ENCODE measurements at regions not wholly inside any gene's neighbourhood (a gene's known extent, or its start where the extent isn't known, plus 50 kb on each side); places are given as distances from the start of the nearest gene placed in this dataset.
A peak's percentile ranks its signal among the peaks of the same experiment; 100 is the strongest.
"Not testable (repeated sequence)": the region's sequence is repeated elsewhere in the genome, so short reads cannot be mapped to it uniquely, and the experiment has no call there.

- DNase-seq = no peak
Measured at GRCh38 chrY:7390056-7390455, 478.5 kb upstream of the AMELY start.

- no peak for DNase-seq
Measured at GRCh38 chrY:7382988-7383387, 471.4 kb upstream of the AMELY start.

GRCh38 chrY:7377091-7377490, 465.5 kb upstream of the AMELY start:
- no peak for DNase-seq

- DNase-seq = peak; percentile 6
Measured at GRCh38 chrY:7374485-7374884, 462.9 kb upstream of the AMELY start.

GRCh38 chrY:7371953-7372352, 460.4 kb upstream of the AMELY start:
- DNase-seq = not testable (repeated sequence)

GRCh38 chrY:7371026-7371425, 459.5 kb upstream of the AMELY start:
- DNase-seq = not testable (repeated sequence)

GRCh38 chrY:7359520-7359919, 448.0 kb upstream of the AMELY start:
- DNase-seq = no peak

- DNase-seq = no peak
Measured at GRCh38 chrY:7358103-7358752, 446.7 kb upstream of the AMELY start.

- not testable (repeated sequence) for DNase-seq
Measured at GRCh38 chrY:7355891-7356290, 444.3 kb upstream of the AMELY start.

- DNase-seq = no peak
Measured at GRCh38 chrY:7344661-7345060, 433.1 kb upstream of the AMELY start.

GRCh38 chrY:7343261-7343660, 431.7 kb upstream of the AMELY start:
- DNase-seq = no peak

GRCh38 chrY:7342732-7343131, 431.2 kb upstream of the AMELY start:
- not testable (repeated sequence) for DNase-seq

GRCh38 chrY:7339391-7340087, 428.0 kb upstream of the AMELY start:
- DNase-seq = no peak

GRCh38 chrY:7336023-7336873, 424.7 kb upstream of the AMELY start:
- DNase-seq = no peak

GRCh38 chrY:7334449-7334848, 422.9 kb upstream of the AMELY start:
- no peak for DNase-seq

- DNase-seq = no peak
Measured at GRCh38 chrY:7326296-7327246, 415.0 kb upstream of the AMELY start.

- no peak for DNase-seq
Measured at GRCh38 chrY:7325531-7325930, 414.0 kb upstream of the AMELY start.

- no peak for DNase-seq
Measured at GRCh38 chrY:7320751-7321150, 409.2 kb upstream of the AMELY start.

- not testable (repeated sequence) for DNase-seq
Measured at GRCh38 chrY:7320171-7320570, 408.6 kb upstream of the AMELY start.

- DNase-seq = no peak
Measured at GRCh38 chrY:7318122-7318521, 406.6 kb upstream of the AMELY start.

- no peak for DNase-seq
Measured at GRCh38 chrY:7317571-7317970, 406.0 kb upstream of the AMELY start.

GRCh38 chrY:7310482-7311269, 399.1 kb upstream of the AMELY start:
- DNase-seq = no peak
